Ectodermal cell (in vitro differentiated cells): ENCODE measurements at regions not wholly inside any gene's neighbourhood (a gene's known extent, or its start where the extent isn't known, plus 50 kb on each side); places are given as distances from the start of the nearest gene placed in this dataset.

Experiments
- H3K27ac ChIP-seq: 2 replicates; pipeline ENCODE4 v1.7.0; 2013; ENCODE audit warnings: mild to moderate bottlenecking, low read depth, low read length; ENCODE audit not compliant: insufficient read depth, poor library complexity, severe bottlenecking
- H3K27me3 ChIP-seq: 2 replicates; pipeline ENCODE4 v1.7.0; 2013; ENCODE audit warnings: mild to moderate bottlenecking, low read length; ENCODE audit not compliant: insufficient read depth, control insufficient read depth, poor library complexity, severe bottlenecking
- H3K36me3 ChIP-seq: one replicate; pipeline ENCODE4 v1.7.0; 2013; ENCODE audit warnings: low read length; ENCODE audit not compliant: control insufficient read depth, insufficient read depth
- H3K4me1 ChIP-seq: one replicate; pipeline ENCODE4 v1.7.0; 2013; ENCODE audit warnings: low read length; ENCODE audit not compliant: control insufficient read depth, insufficient read depth
- H3K4me3 ChIP-seq: 2 replicates; pipeline ENCODE4 v1.7.0; 2013; ENCODE audit warnings: low read depth, low read length, control low read depth; ENCODE audit not compliant: insufficient read depth
- H3K9me3 ChIP-seq: 2 replicates; pipeline ENCODE4 v1.7.0; 2013; ENCODE audit warnings: mild to moderate bottlenecking, low read length, moderate library complexity; ENCODE audit not compliant: control insufficient read depth
- WGBS, 2 experiments: methylation state at CpG; one replicate each; pipeline ENCODE4 v1.1.7; 2013; ENCODE audit warnings: missing lambda C conversion rate in 2 of 2; 5-methylcytosine and 5-hydroxymethylcytosine counted together

GRCh38 chr12:92503029-92503931 is 199.5 kb upstream of the PLEKHG7 start:
- H3K27ac ChIP-seq = no peak overlapping the region
- no peaks in the 10 kb centered on the region for H3K36me3 ChIP-seq
- no peaks in the 10 kb centered on the region for H3K9me3 ChIP-seq
- 91 to 94% methylated on average over 11 to 12 of the region's 12 CpGs for WGBS, 2 experiments
- H3K4me3 ChIP-seq = no peak overlapping the region
- H3K4me1 ChIP-seq = peaks cover 26% of the 10 kb centered on the region
- no peaks in the 10 kb centered on the region for H3K27me3 ChIP-seq

- no peaks in the 10 kb centered on the region for H3K27me3 ChIP-seq
- H3K9me3 ChIP-seq = no peaks in the 10 kb centered on the region
- no peak overlapping the region for H3K4me3 ChIP-seq
- no peaks in the 10 kb centered on the region for H3K36me3 ChIP-seq
- WGBS, 2 experiments = 75 to 77% methylated on average over 3 of the region's 3 CpGs
- no peak overlapping the region for H3K27ac ChIP-seq
- H3K4me1 ChIP-seq = peaks cover 26% of the 10 kb centered on the region
These were observed 200.3 kb upstream of the PLEKHG7 start for GRCh38 chr12:92502417-92503028.

GRCh38 chr12:92496790-92497189 is 206.0 kb upstream of the PLEKHG7 start:
- 92% methylated on average over 1 of the region's 1 CpG; no CpG with 5 or more reads in 1 of the 2 experiments for WGBS, 2 experiments
- no peaks in the 10 kb centered on the region for H3K36me3 ChIP-seq

GRCh38 chr12:92495108-92495507 is 207.7 kb upstream of the PLEKHG7 start:
- no peak overlapping the region for H3K27ac ChIP-seq
- H3K4me3 ChIP-seq = no peak overlapping the region
- no peaks in the 10 kb centered on the region for H3K9me3 ChIP-seq
- no peaks in the 10 kb centered on the region for H3K27me3 ChIP-seq
- no peaks in the 10 kb centered on the region for H3K36me3 ChIP-seq
- H3K4me1 ChIP-seq = no peaks in the 10 kb centered on the region

More at GRCh38 chr12:92496790-92497189, 206.0 kb upstream of the PLEKHG7 start:
- no peaks in the 10 kb centered on the region for H3K4me1 ChIP-seq
- no peak overlapping the region for H3K27ac ChIP-seq
- H3K4me3 ChIP-seq = no peak overlapping the region
- H3K9me3 ChIP-seq = no peaks in the 10 kb centered on the region
- H3K27me3 ChIP-seq = no peaks in the 10 kb centered on the region

- Histone ChIP-seq H3K9me3 (no peaks in the 10 kb centered on the region), H3K4me3 (no peak overlapping the region), H3K27ac (no peak overlapping the region), H3K4me1 (no peaks in the 10 kb centered on the region), H3K36me3 (no peaks in the 10 kb centered on the region), H3K27me3 (no peaks in the 10 kb centered on the region)
These were observed 209.0 kb upstream of the PLEKHG7 start for GRCh38 chr12:92493816-92494215.

GRCh38 chr12:92492995-92493394 is 209.8 kb upstream of the PLEKHG7 start:
- H3K27ac ChIP-seq = no peak overlapping the region
- no peaks in the 10 kb centered on the region for H3K27me3 ChIP-seq
- no peaks in the 10 kb centered on the region for H3K36me3 ChIP-seq
- no peaks in the 10 kb centered on the region for H3K9me3 ChIP-seq
- 96 to 97% methylated on average over 2 of the region's 2 CpGs for WGBS, 2 experiments
- H3K4me3 ChIP-seq = no peak overlapping the region
- no peaks in the 10 kb centered on the region for H3K4me1 ChIP-seq

- no peaks in the 10 kb centered on the region for H3K36me3 ChIP-seq
- no peaks in the 10 kb centered on the region for H3K27me3 ChIP-seq
- no peak overlapping the region for H3K27ac ChIP-seq
- no peaks in the 10 kb centered on the region for H3K4me1 ChIP-seq
- no peak overlapping the region for H3K4me3 ChIP-seq
- no peaks in the 10 kb centered on the region for H3K9me3 ChIP-seq
These were observed 210.5 kb upstream of the PLEKHG7 start for GRCh38 chr12:92492291-92492690.

- Histone ChIP-seq H3K27ac (no peak overlapping the region), H3K4me1 (peaks cover 3% of the 10 kb centered on the region), H3K4me3 (no peak overlapping the region), H3K36me3 (no peaks in the 10 kb centered on the region), H3K27me3 (no peaks in the 10 kb centered on the region), H3K9me3 (no peaks in the 10 kb centered on the region)
- 93 to 95% methylated on average over 4 of the region's 4 CpGs for WGBS, 2 experiments
These were observed 213.0 kb upstream of the PLEKHG7 start for GRCh38 chr12:92489781-92490180.

- Histone ChIP-seq H3K4me3 (no peak overlapping the region), H3K27ac (no peak overlapping the region), H3K36me3 (no peaks in the 10 kb centered on the region), H3K9me3 (no peaks in the 10 kb centered on the region), H3K27me3 (no peaks in the 10 kb centered on the region), H3K4me1 (peaks cover 3% of the 10 kb centered on the region)
- 96% methylated on average over 4 of the region's 4 CpGs for WGBS, 2 experiments
These were observed 214.1 kb upstream of the PLEKHG7 start for GRCh38 chr12:92488735-92489134.

- Histone ChIP-seq H3K27me3 (no peaks in the 10 kb centered on the region), H3K36me3 (no peaks in the 10 kb centered on the region), H3K4me3 (no peak overlapping the region), H3K9me3 (no peaks in the 10 kb centered on the region), H3K4me1 (peaks cover 3% of the 10 kb centered on the region), H3K27ac (no peak overlapping the region)
These were observed 215.7 kb upstream of the PLEKHG7 start for GRCh38 chr12:92487138-92487485.
